Osteoblast (primary cell): ENCODE measurements at regions not wholly inside any gene's neighbourhood (a gene's known extent, or its start where the extent isn't known, plus 50 kb on each side); places are given as distances from the start of the nearest gene placed in this dataset.

Source experiments
- DNase-seq: peaks from one replicate; pipeline ENCODE4 v3.0.0; 2011; ENCODE audit warnings: low spot score, mixed read lengths; ENCODE audit not compliant: insufficient read length; ENCODE audit errors: missing footprints
- H2AFZ ChIP-seq: 2 replicates; pipeline ENCODE4 v1.6.0; 2011; ENCODE audit warnings: mild to moderate bottlenecking, low read length
- H3K27ac ChIP-seq: 2 replicates; pipeline ENCODE4 v1.5.1; 2011; ENCODE audit warnings: mild to moderate bottlenecking, low read depth, low read length, moderate library complexity
- H3K27me3 ChIP-seq: 2 replicates; pipeline ENCODE4 v1.6.0; 2012; ENCODE audit warnings: mild to moderate bottlenecking, control low read depth, inconsistent platforms, low read length, moderate library complexity; ENCODE audit not compliant: insufficient read depth
- H3K36me3 ChIP-seq: 2 replicates; pipeline ENCODE4 v1.5.1; 2011; ENCODE audit warnings: mild to moderate bottlenecking, low read length, control low read depth, moderate library complexity; ENCODE audit not compliant: insufficient read depth
- H3K4me1 ChIP-seq: 2 replicates; pipeline ENCODE4 v1.5.1; 2011; ENCODE audit warnings: mild to moderate bottlenecking, low read length, control low read depth, moderate library complexity; ENCODE audit not compliant: insufficient read depth
- H3K4me2 ChIP-seq: 2 replicates; pipeline ENCODE4 v1.6.0; 2011; ENCODE audit warnings: mild to moderate bottlenecking, low read length; ENCODE audit not compliant: insufficient read depth
- H3K4me3 ChIP-seq: fragments of 200-600 bp; sonication (generic); 3 replicates; pipeline ENCODE4 v1.5.1; 2012; ENCODE audit warnings: mild to moderate bottlenecking, low read length, inconsistent platforms; ENCODE audit not compliant: insufficient read depth
- H3K79me2 ChIP-seq: 2 replicates; pipeline ENCODE4 v1.6.0; 2012; ENCODE audit warnings: mild to moderate bottlenecking, low read length, control low read depth, inconsistent platforms; ENCODE audit not compliant: insufficient read depth
- H3K9me3 ChIP-seq: 2 replicates; pipeline ENCODE4 v1.5.1; 2011; ENCODE audit warnings: low read depth, low read length, control low read depth
- H4K20me1 ChIP-seq: 2 replicates; pipeline ENCODE4 v1.6.0; 2012; ENCODE audit warnings: mild to moderate bottlenecking, low read length, control low read depth; ENCODE audit not compliant: insufficient read depth
- CTCF ChIP-seq: IDR thresholded peaks from 2 replicates; pipeline ENCODE4 v1.5.1; 2011; ENCODE audit warnings: mild to moderate bottlenecking, low read depth, low read length, moderate library complexity; ENCODE audit errors: extremely low read depth

GRCh38 chr5:3349704-3350565, 245.7 kb upstream of the IRX1 start:
- H3K27me3 ChIP-seq, result no peaks in the 10 kb centered on the region
- H3K36me3 ChIP-seq, result no peaks in the 10 kb centered on the region
- no peaks in the 10 kb centered on the region for H3K4me1 ChIP-seq
- TF ChIP-seq CTCF, result no peak
- no peak overlapping the region for H3K27ac ChIP-seq
- no peak for DNase-seq
- H3K4me2 ChIP-seq, result no peak overlapping the region
- no peak overlapping the region for H3K4me3 ChIP-seq
- H3K9me3 ChIP-seq, result peaks cover 9% of the 10 kb centered on the region
- H4K20me1 ChIP-seq, result no peaks in the 10 kb centered on the region
- H2AFZ ChIP-seq, result no peak overlapping the region
- H3K79me2 ChIP-seq, result no peaks in the 10 kb centered on the region

- no peak for DNase-seq
- Histone ChIP-seq H3K4me2 (no peak overlapping the region), H4K20me1 (no peaks in the 10 kb centered on the region), H3K27me3 (no peaks in the 10 kb centered on the region), H3K4me1 (no peaks in the 10 kb centered on the region), H3K79me2 (no peaks in the 10 kb centered on the region), H3K9me3 (peaks cover 6% of the 10 kb centered on the region), H3K4me3 (no peak overlapping the region), H3K36me3 (no peaks in the 10 kb centered on the region), H2AFZ (no peak overlapping the region), H3K27ac (no peak overlapping the region)
- no peak for TF ChIP-seq CTCF
Measured at GRCh38 chr5:3348576-3349535, 246.8 kb upstream of the IRX1 start.

- no peaks in the 10 kb centered on the region for H3K79me2 ChIP-seq
- no peaks in the 10 kb centered on the region for H3K36me3 ChIP-seq
- DNase-seq, result no peak
- TF ChIP-seq CTCF, result no peak
- no peak overlapping the region for H2AFZ ChIP-seq
- no peaks in the 10 kb centered on the region for H3K27me3 ChIP-seq
- no peak overlapping the region for H3K4me3 ChIP-seq
- no peaks in the 10 kb centered on the region for H4K20me1 ChIP-seq
- no peak overlapping the region for H3K4me2 ChIP-seq
- H3K9me3 ChIP-seq, result peaks cover 3% of the 10 kb centered on the region
- H3K27ac ChIP-seq, result no peak overlapping the region
- H3K4me1 ChIP-seq, result no peaks in the 10 kb centered on the region
Measured at GRCh38 chr5:3347741-3348140, 247.9 kb upstream of the IRX1 start.
